Urothelium cell line (cell line): ENCODE measurements at regions not wholly inside any gene's neighbourhood (a gene's known extent, or its start where the extent isn't known, plus 50 kb on each side); places are given as distances from the start of the nearest gene placed in this dataset.

Experiments
- DNase-seq: peaks from one replicate; pipeline ENCODE4 v3.0.0; 2011; ENCODE audit warnings: low spot score, mixed read lengths
- FAIRE-seq: peaks from 2 replicates; lab custom pipeline; 2011; peaks lifted over from hg19 to GRCh38; lab: Jason Lieb, UNC

- FAIRE-seq (no peak), DNase-seq (no peak)
Observed at GRCh38 chrX:96615448-96615847, 69.2 kb upstream of the DIAPH2 start.

- no peak for DNase-seq
- no peak for FAIRE-seq
Observed at GRCh38 chrX:96619588-96619987, 65.1 kb upstream of the DIAPH2 start.

GRCh38 chrX:96621811-96622210, 62.8 kb upstream of the DIAPH2 start:
- FAIRE-seq (no peak), DNase-seq (no peak)
